ENCODE measurements at regions not wholly inside any gene's neighbourhood (a gene's known extent, or its start where the extent isn't known, plus 50 kb on each side); places are given as distances from the start of the nearest gene placed in this dataset.
"Not testable (repeated sequence)": the region's sequence is repeated elsewhere in the genome, so short reads cannot be mapped to it uniquely, and the experiment has no call there.

- no peak for DNase-seq
- CTCF ChIA-PET: no interaction called here
- H3K9me3 Mint-ChIP-seq (ENCODE audit: insufficient read depth): no peaks in the 10 kb centered on the region
These were observed 186.7 kb upstream of the IPO5 start for GRCh38 chr13:97766749-97767148.

GRCh38 chr13:97768134-97768533 lies 185.3 kb upstream of the IPO5 start:
- Histone ChIP-seq H3K27me3 (replicated peaks in 1 of 4; ENCODE audit: control extremely low read depth in 1 of 4, control insufficient read depth in 3 of 4, insufficient read depth in 4 of 4, low read length in 3 of 4) (no peaks in the 10 kb centered on the region), H3K4me3 (ENCODE audit: control extremely low read depth in 1 of 5, extremely low read depth in 1 of 5, insufficient read depth in 1 of 5, low read depth in 2 of 5, low read length in 4 of 5) (no peak overlapping the region), H2AFZ (ENCODE audit: insufficient read depth, low read depth, low read length, poor library complexity, severe bottlenecking) (no peak overlapping the region), H3K79me2 (ENCODE audit: control insufficient read depth, insufficient read depth, low read length) (no peaks in the 10 kb centered on the region), H3K9ac (ENCODE audit: low read length) (no peak overlapping the region), H4K20me1 (ENCODE audit: control insufficient read depth, insufficient read depth, low read length, poor library complexity, severe bottlenecking) (no peaks in the 10 kb centered on the region), H3K36me3 (replicated peaks in 1 of 2; ENCODE audit: control extremely low read depth in 1 of 2, control insufficient read depth in 1 of 2, extremely low read depth in 1 of 2, insufficient read depth in 2 of 2, low read length in 1 of 2) (no peaks in the 10 kb centered on the region), H3K4me1 (ENCODE audit: control insufficient read depth in 2 of 2, insufficient read depth in 2 of 2, low read length in 2 of 2) (no peaks in the 10 kb centered on the region), H3K4me2 (replicated peaks; ENCODE audit: low read depth, low read length, poor library complexity, severe bottlenecking) (no peak overlapping the region), H3K9me3 (ENCODE audit: control extremely low read depth in 1 of 3, control insufficient read depth in 2 of 3, insufficient read depth in 1 of 3, low read length in 2 of 3) (no peaks in the 10 kb centered on the region), H3K27ac (ENCODE audit: low read length in 2 of 2) (no peak overlapping the region)
- H3K4me1 Mint-ChIP-seq: no peaks in the 10 kb centered on the region
- POLR2A ChIA-PET: no interaction called here
- H3K27me3 Mint-ChIP-seq: no peaks in the 10 kb centered on the region
- H3K4me3 Mint-ChIP-seq: no peak overlapping the region
- no peak overlapping the region for H3K27ac Mint-ChIP-seq
- no peaks in the 10 kb centered on the region for H3K9me3 Mint-ChIP-seq (ENCODE audit: insufficient read depth)
- intact Hi-C loops (cut with micrococcal nuclease): no loop called here
- WGBS (ENCODE audit: insufficient coverage): no CpG with 5 or more reads among the region's 3 CpGs
- DNase-seq (no peak), ATAC-seq (ENCODE audit: low read depth) (no peak)
- CTCF ChIA-PET: no interaction called here
- no peak for TF ChIP-seq EZH2 (IDR thresholded peaks at IDR 0.05; ENCODE audit: borderline replicate concordance, insufficient read depth, low read depth, low read length, poor library complexity, severe bottlenecking)
- TF ChIP-seq CTCF (IDR thresholded peaks at IDR 0.05): no peak

More at GRCh38 chr13:97766749-97767148, 186.7 kb upstream of the IPO5 start:
- no peak overlapping the region for H3K27ac Mint-ChIP-seq
- Histone ChIP-seq H2AFZ (ENCODE audit: insufficient read depth, low read depth, low read length, poor library complexity, severe bottlenecking) (no peak overlapping the region), H3K4me2 (replicated peaks; ENCODE audit: low read depth, low read length, poor library complexity, severe bottlenecking) (no peak overlapping the region), H3K79me2 (ENCODE audit: control insufficient read depth, insufficient read depth, low read length) (no peaks in the 10 kb centered on the region), H3K4me3 (ENCODE audit: control extremely low read depth in 1 of 5, extremely low read depth in 1 of 5, insufficient read depth in 1 of 5, low read depth in 2 of 5, low read length in 4 of 5) (no peak overlapping the region), H3K27ac (ENCODE audit: low read length in 2 of 2) (no peak overlapping the region), H3K27me3 (replicated peaks in 1 of 4; ENCODE audit: control extremely low read depth in 1 of 4, control insufficient read depth in 3 of 4, insufficient read depth in 4 of 4, low read length in 3 of 4) (no peaks in the 10 kb centered on the region), H3K9me3 (ENCODE audit: control extremely low read depth in 1 of 3, control insufficient read depth in 2 of 3, insufficient read depth in 1 of 3, low read length in 2 of 3) (no peaks in the 10 kb centered on the region), H3K36me3 (replicated peaks in 1 of 2; ENCODE audit: control extremely low read depth in 1 of 2, control insufficient read depth in 1 of 2, extremely low read depth in 1 of 2, insufficient read depth in 2 of 2, low read length in 1 of 2) (no peaks in the 10 kb centered on the region), H4K20me1 (ENCODE audit: control insufficient read depth, insufficient read depth, low read length, poor library complexity, severe bottlenecking) (no peaks in the 10 kb centered on the region), H3K4me1 (ENCODE audit: control insufficient read depth in 2 of 2, insufficient read depth in 2 of 2, low read length in 2 of 2) (no peaks in the 10 kb centered on the region), H3K9ac (ENCODE audit: low read length) (no peak overlapping the region)
- no peak overlapping the region for H3K4me3 Mint-ChIP-seq
- no peak for ATAC-seq (ENCODE audit: low read depth)
- no peaks in the 10 kb centered on the region for H3K27me3 Mint-ChIP-seq
- no peak for TF ChIP-seq CTCF (IDR thresholded peaks at IDR 0.05)
- TF ChIP-seq EZH2 (IDR thresholded peaks at IDR 0.05; ENCODE audit: borderline replicate concordance, insufficient read depth, low read depth, low read length, poor library complexity, severe bottlenecking): no peak
- POLR2A ChIA-PET: no interaction called here
- intact Hi-C loops (cut with micrococcal nuclease): no loop called here
- WGBS (ENCODE audit: insufficient coverage): 60% methylated on average over 1 of the region's 1 CpG
- no peaks in the 10 kb centered on the region for H3K4me1 Mint-ChIP-seq

GRCh38 chr13:97770231-97770630 lies 183.2 kb upstream of the IPO5 start:
- H3K27ac ChIP-seq (ENCODE audit: low read length in 2 of 2); H3K4me1 Mint-ChIP-seq; H4K20me1 ChIP-seq (ENCODE audit: control insufficient read depth, insufficient read depth, low read length, poor library complexity, severe bottlenecking); H2AFZ ChIP-seq (ENCODE audit: insufficient read depth, low read depth, low read length, poor library complexity, severe bottlenecking); H3K36me3 ChIP-seq (replicated peaks in 1 of 2; ENCODE audit: control extremely low read depth in 1 of 2, control insufficient read depth in 1 of 2, extremely low read depth in 1 of 2, insufficient read depth in 2 of 2, low read length in 1 of 2); H3K79me2 ChIP-seq (ENCODE audit: control insufficient read depth, insufficient read depth, low read length); H3K9me3 ChIP-seq (ENCODE audit: control extremely low read depth in 1 of 3, control insufficient read depth in 2 of 3, insufficient read depth in 1 of 3, low read length in 2 of 3); DNase-seq; ATAC-seq (ENCODE audit: low read depth); H3K4me2 ChIP-seq (replicated peaks; ENCODE audit: low read depth, low read length, poor library complexity, severe bottlenecking); intact Hi-C loops (cut with micrococcal nuclease); H3K9ac ChIP-seq (ENCODE audit: low read length); H3K27me3 ChIP-seq (replicated peaks in 1 of 4; ENCODE audit: control extremely low read depth in 1 of 4, control insufficient read depth in 3 of 4, insufficient read depth in 4 of 4, low read length in 3 of 4); H3K4me3 ChIP-seq (ENCODE audit: control extremely low read depth in 1 of 5, extremely low read depth in 1 of 5, insufficient read depth in 1 of 5, low read depth in 2 of 5, low read length in 4 of 5); H3K9me3 Mint-ChIP-seq (ENCODE audit: insufficient read depth); H3K27me3 Mint-ChIP-seq; POLR2A ChIA-PET; H3K27ac Mint-ChIP-seq; H3K4me3 Mint-ChIP-seq; H3K4me1 ChIP-seq (ENCODE audit: control insufficient read depth in 2 of 2, insufficient read depth in 2 of 2, low read length in 2 of 2); CTCF ChIA-PET: not testable (repeated sequence)
- WGBS (ENCODE audit: insufficient coverage): 95% methylated on average over 5 of the region's 5 CpGs

Data from B cell (primary cell).